ENCODE measurements at regions not wholly inside any gene's neighbourhood (a gene's known extent, or its start where the extent isn't known, plus 50 kb on each side); places are given as distances from the start of the nearest gene placed in this dataset.
"Not testable (repeated sequence)": the region's sequence is repeated elsewhere in the genome, so short reads cannot be mapped to it uniquely, and the experiment has no call there.

GRCh38 chr3:110995461-110996231, 76.0 kb upstream of the NECTIN3 start:
- peak; percentile 64 for DNase-seq (ENCODE audit: low read depth)

- not testable (repeated sequence) for DNase-seq (ENCODE audit: low read depth)
These were observed 72.8 kb upstream of the NECTIN3 start for GRCh38 chr3:110998766-110999165.

GRCh38 chr3:111006485-111006884, 65.1 kb upstream of the NECTIN3 start:
- not testable (repeated sequence) for DNase-seq (ENCODE audit: low read depth)

- peak; percentile 4 for DNase-seq (ENCODE audit: low read depth)
These were observed 59.0 kb upstream of the NECTIN3 start for GRCh38 chr3:111012388-111013248.

Data from RPMI7951 (cell line).